ENCODE measurements at regions not wholly inside any gene's neighbourhood (a gene's known extent, or its start where the extent isn't known, plus 50 kb on each side); places are given as distances from the start of the nearest gene placed in this dataset. TPM values are rescaled to one million over a fixed set of nuclear protein-coding genes. Genes with fewer than 3 reads are reported as not detected.

GRCh38 chr6:117206522-117206921, 58.8 kb upstream of the VGLL2 start:
- no peak overlapping the region for H3K27ac ChIP-seq (ENCODE audit: low read depth, low read length)
- H3K36me3 ChIP-seq (ENCODE audit: control insufficient read depth in 3 of 3, insufficient read depth in 3 of 3, low read length in 3 of 3): no peaks in the 10 kb centered on the region

GRCh38 chr6:117206944-117207687, 58.2 kb upstream of the VGLL2 start:
- no peak overlapping the region for H3K27ac ChIP-seq (ENCODE audit: low read depth, low read length)
- no peak overlapping the region for H3K9ac ChIP-seq (ENCODE audit: low read depth in 1 of 3, low read length in 3 of 3)
- peaks cover 0 to 6% (median 0%) of the 10 kb centered on the region in 3 donors for H3K4me1 ChIP-seq (ENCODE audit: control insufficient read depth in 3 of 3, insufficient read depth in 3 of 3, low read length in 3 of 3)
- H3K9me3 ChIP-seq (ENCODE audit: control insufficient read depth in 3 of 3, low read length in 3 of 3): no peaks in the 10 kb centered on the region
- H3K4me3 ChIP-seq (ENCODE audit: low read length in 3 of 3): no peak overlapping the region
- H3K27me3 ChIP-seq (ENCODE audit: control insufficient read depth in 3 of 3, insufficient read depth in 3 of 3, low read length in 3 of 3): no peaks in the 10 kb centered on the region
- H3K36me3 ChIP-seq (ENCODE audit: control insufficient read depth in 3 of 3, insufficient read depth in 3 of 3, low read length in 3 of 3): no peaks in the 10 kb centered on the region

More at GRCh38 chr6:117206522-117206921, 58.8 kb upstream of the VGLL2 start:
- Histone ChIP-seq H3K9me3 (ENCODE audit: control insufficient read depth in 3 of 3, low read length in 3 of 3) (no peaks in the 10 kb centered on the region), H3K4me3 (ENCODE audit: low read length in 3 of 3) (no peak overlapping the region), H3K27me3 (ENCODE audit: control insufficient read depth in 3 of 3, insufficient read depth in 3 of 3, low read length in 3 of 3) (no peaks in the 10 kb centered on the region), H3K4me1 (ENCODE audit: control insufficient read depth in 3 of 3, insufficient read depth in 3 of 3, low read length in 3 of 3) (peaks cover 0 to 6% (median 0%) of the 10 kb centered on the region in 3 donors), H3K9ac (ENCODE audit: low read depth in 1 of 3, low read length in 3 of 3) (no peak overlapping the region)

GRCh38 chr6:117210279-117210678, 55.1 kb upstream of the VGLL2 start:
- no peaks in the 10 kb centered on the region for H3K36me3 ChIP-seq (ENCODE audit: control insufficient read depth in 3 of 3, insufficient read depth in 3 of 3, low read length in 3 of 3)
- H3K9ac ChIP-seq (ENCODE audit: low read depth in 1 of 3, low read length in 3 of 3): no peak overlapping the region
- peaks cover 0 to 6% (median 2%) of the 10 kb centered on the region in 3 donors for H3K4me1 ChIP-seq (ENCODE audit: control insufficient read depth in 3 of 3, insufficient read depth in 3 of 3, low read length in 3 of 3)
- no peaks in the 10 kb centered on the region for H3K9me3 ChIP-seq (ENCODE audit: control insufficient read depth in 3 of 3, low read length in 3 of 3)
- no peak overlapping the region for H3K4me3 ChIP-seq (ENCODE audit: low read length in 3 of 3)
- no peaks in the 10 kb centered on the region for H3K27me3 ChIP-seq (ENCODE audit: control insufficient read depth in 3 of 3, insufficient read depth in 3 of 3, low read length in 3 of 3)
- H3K27ac ChIP-seq (ENCODE audit: low read depth, low read length): no peak overlapping the region

GRCh38 chr6:117215353-117216090, 49.8 kb upstream of the VGLL2 start:
- Histone ChIP-seq H3K4me3 (ENCODE audit: low read length in 3 of 3) (no peak overlapping the region), H3K27ac (ENCODE audit: low read depth, low read length) (no peak overlapping the region), H3K9me3 (ENCODE audit: control insufficient read depth in 3 of 3, low read length in 3 of 3) (no peaks in the 10 kb centered on the region), H3K27me3 (ENCODE audit: control insufficient read depth in 3 of 3, insufficient read depth in 3 of 3, low read length in 3 of 3) (no peaks in the 10 kb centered on the region), H3K4me1 (ENCODE audit: control insufficient read depth in 3 of 3, insufficient read depth in 3 of 3, low read length in 3 of 3) (peaks cover 2 to 8% (median 4%) of the 10 kb centered on the region in 3 donors), H3K9ac (ENCODE audit: low read depth in 1 of 3, low read length in 3 of 3) (no peak overlapping the region), H3K36me3 (ENCODE audit: control insufficient read depth in 3 of 3, insufficient read depth in 3 of 3, low read length in 3 of 3) (no peaks in the 10 kb centered on the region)

Small RNA genes in the stretch of these regions (small RNA-seq; reads per million reads assigned to genes)
- gene RNA5SP214 (2.1 reads per million, percentile 86 among the genes with 10 or more reads in this experiment), gene RPS29P13 (not detected)

Measured in skeletal muscle tissue (tissue), 4 donors.